Ascending aorta (tissue), 2 donors: ENCODE measurements at regions not wholly inside any gene's neighbourhood (a gene's known extent, or its start where the extent isn't known, plus 50 kb on each side); places are given as distances from the start of the nearest gene placed in this dataset.

Experiments used
- DNase-seq, 2 donors: peaks; one replicate each; pipeline ENCODE4 v3.0.0-alpha.2; 2019; ENCODE audit warnings: low spot score in 2 of 2
- H3K27ac ChIP-seq, 2 donors: fragments of 200-600 bp; sonication (generic); one replicate each; pipeline ENCODE4 v1.5.1; 2016 to 2017; ENCODE audit warnings: mild to moderate bottlenecking in 1 of 2
- H3K27me3 ChIP-seq: fragments of 200-600 bp; sonication (generic); one replicate; pipeline ENCODE4 v1.5.1; 2017
- H3K36me3 ChIP-seq, 2 donors: fragments of 200-600 bp; sonication (generic); one replicate each; pipeline ENCODE4 v1.5.1; 2016
- H3K4me1 ChIP-seq, 2 donors: fragments of 200-600 bp; sonication (generic); one replicate each; pipeline ENCODE4 v1.5.1; 2016 to 2017; ENCODE audit warnings: mild to moderate bottlenecking in 1 of 2
- H3K4me3 ChIP-seq, 2 donors: fragments of 200-600 bp; sonication (generic); one replicate each; pipeline ENCODE4 v1.5.1; 2016 to 2017; ENCODE audit warnings: mild to moderate bottlenecking in 1 of 2
- H3K9me3 ChIP-seq, 2 donors: fragments of 200-600 bp; sonication (generic); one replicate each; pipeline ENCODE4 v1.5.1; 2016
- intact Hi-C: fragments of 100-400 bp; cut with DNase I; formaldehyde crosslinking; loops from one replicate; pipeline ENCODE4 v1.15.1; 2023
- TF ChIP-seq, protein P1 (sequence below), 3 experiments: fragments of 200-600 bp in 2 of 3; fragments of 450-650 bp in 1 of 3; sonication (generic) in 2 of 3; IDR thresholded peaks; one replicate each; pipeline ENCODE4 v1.5.1; 2016 to 2019; ENCODE audit warnings: antibody characterized with exemption in 3 of 3, mild to moderate bottlenecking in 1 of 3, moderate library complexity in 1 of 3

DNA sequence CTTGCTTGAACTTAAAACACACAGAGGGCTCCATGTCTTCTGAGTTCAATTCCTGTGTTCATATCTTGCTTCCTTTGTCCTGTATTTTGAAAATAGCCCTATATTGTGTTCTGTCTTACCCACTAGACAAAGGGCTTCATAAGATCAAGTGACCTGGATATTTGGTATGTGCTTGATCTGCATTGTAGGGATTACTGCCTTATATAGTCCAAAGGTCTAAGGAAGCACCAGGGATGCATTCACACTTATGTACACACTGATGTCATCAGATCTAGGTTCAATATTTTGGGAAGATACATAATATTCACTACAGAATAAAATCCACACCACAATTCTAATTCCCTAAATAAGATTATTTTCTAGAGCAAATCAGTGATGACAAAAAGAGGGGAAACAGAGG, 278.0 kb upstream of the KYNU start:
- Histone ChIP-seq H3K36me3 (no peaks in the 10 kb centered on the region), H3K4me3 (no peak overlapping the region), H3K9me3 (no peaks in the 10 kb centered on the region), H3K27ac (no peak overlapping the region), H3K4me1 (no peaks in the 10 kb centered on the region), H3K27me3 (no peaks in the 10 kb centered on the region)
- TF ChIP-seq, protein P1, sequence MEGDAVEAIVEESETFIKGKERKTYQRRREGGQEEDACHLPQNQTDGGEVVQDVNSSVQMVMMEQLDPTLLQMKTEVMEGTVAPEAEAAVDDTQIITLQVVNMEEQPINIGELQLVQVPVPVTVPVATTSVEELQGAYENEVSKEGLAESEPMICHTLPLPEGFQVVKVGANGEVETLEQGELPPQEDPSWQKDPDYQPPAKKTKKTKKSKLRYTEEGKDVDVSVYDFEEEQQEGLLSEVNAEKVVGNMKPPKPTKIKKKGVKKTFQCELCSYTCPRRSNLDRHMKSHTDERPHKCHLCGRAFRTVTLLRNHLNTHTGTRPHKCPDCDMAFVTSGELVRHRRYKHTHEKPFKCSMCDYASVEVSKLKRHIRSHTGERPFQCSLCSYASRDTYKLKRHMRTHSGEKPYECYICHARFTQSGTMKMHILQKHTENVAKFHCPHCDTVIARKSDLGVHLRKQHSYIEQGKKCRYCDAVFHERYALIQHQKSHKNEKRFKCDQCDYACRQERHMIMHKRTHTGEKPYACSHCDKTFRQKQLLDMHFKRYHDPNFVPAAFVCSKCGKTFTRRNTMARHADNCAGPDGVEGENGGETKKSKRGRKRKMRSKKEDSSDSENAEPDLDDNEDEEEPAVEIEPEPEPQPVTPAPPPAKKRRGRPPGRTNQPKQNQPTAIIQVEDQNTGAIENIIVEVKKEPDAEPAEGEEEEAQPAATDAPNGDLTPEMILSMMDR (IDR thresholded peaks at IDR 0.05): no peak
- DNase-seq: no peak
- intact Hi-C loops: no loop called here

DNA sequence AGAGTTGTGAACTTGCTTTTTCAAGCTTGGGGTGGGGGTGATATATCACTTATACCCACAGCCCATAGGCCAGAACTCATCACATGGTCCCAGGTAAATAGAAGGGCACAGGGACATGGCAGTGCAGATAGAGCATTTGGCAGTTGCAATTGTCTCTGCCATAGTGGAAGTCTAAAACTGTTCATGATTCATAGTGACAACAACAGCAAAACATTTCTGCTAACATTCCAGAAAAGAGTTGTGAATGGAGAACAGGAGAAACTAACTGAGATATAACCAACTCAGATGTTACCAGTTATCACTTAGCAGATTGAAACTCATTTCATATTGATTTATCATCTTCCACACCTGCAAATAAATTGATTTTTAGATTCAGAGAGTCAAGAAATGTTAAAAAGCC, 278.6 kb upstream of the KYNU start:
- Histone ChIP-seq H3K36me3 (no peaks in the 10 kb centered on the region), H3K4me3 (no peak overlapping the region), H3K27ac (no peak overlapping the region), H3K9me3 (no peaks in the 10 kb centered on the region), H3K4me1 (no peaks in the 10 kb centered on the region), H3K27me3 (no peaks in the 10 kb centered on the region)
- intact Hi-C loops: no loop called here
- no peak for DNase-seq
- TF ChIP-seq, protein P1 (IDR thresholded peaks at IDR 0.05): no peak

DNA sequence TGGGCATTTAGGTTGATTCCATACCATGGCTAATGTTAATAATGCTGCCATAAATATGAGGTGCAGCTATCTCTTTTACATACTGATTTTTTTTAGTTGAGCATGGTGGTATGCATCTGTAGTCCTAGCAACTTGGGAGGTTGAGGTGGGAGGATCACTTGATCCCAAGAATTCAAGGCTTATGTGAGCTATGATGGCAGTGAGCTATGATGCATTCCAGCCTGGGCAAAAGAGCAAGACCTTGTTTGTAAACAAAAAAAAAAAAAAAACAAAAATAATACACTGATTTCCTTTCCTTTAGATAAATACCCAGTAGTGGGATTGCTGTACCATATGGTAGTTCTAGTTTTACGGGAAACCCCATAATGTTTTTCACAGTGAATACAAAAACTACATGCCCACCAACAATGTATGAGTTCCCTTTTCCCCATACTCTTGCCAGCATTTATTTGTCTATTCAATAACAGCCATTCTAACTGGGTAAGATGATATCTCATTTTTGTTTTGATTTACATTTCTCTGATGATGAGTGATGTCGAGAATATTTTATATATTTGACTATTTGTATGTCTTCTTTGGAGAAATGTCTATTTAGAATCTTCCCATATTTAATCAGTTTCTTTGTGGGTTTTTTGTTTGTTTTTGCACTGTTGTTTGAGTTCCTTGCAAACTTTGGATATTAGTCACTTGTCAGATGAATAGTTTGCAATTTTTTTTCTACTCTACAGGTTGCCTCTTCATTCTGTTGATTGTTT, 281.0 kb upstream of the KYNU start:
- intact Hi-C loops: no loop called here
- TF ChIP-seq, protein P1 (IDR thresholded peaks at IDR 0.05): no peak
- DNase-seq: no peak

DNA sequence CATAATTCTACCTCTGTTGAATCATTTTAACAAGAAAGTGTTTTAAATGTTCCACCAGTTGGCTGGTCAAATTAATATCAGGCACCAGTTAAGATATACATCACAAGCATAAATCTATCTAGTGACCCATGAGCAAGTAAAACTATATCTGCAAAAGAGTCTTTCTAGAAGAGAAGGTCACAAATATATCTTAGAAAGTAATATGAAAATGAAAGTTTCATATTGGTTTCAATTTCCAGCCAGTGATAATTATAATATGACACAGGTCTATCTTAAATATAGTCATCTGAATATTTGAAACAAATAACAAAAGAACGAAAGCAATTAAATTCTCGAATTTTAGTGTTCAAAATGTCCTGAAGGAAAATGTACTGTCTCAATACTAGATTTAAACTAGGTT, 282.5 kb upstream of the KYNU start:
- Histone ChIP-seq H3K27me3 (no peaks in the 10 kb centered on the region), H3K36me3 (no peaks in the 10 kb centered on the region), H3K9me3 (no peaks in the 10 kb centered on the region), H3K4me3 (no peak overlapping the region), H3K27ac (no peak overlapping the region), H3K4me1 (no peaks in the 10 kb centered on the region)
- TF ChIP-seq, protein P1 (IDR thresholded peaks at IDR 0.05): no peak
- intact Hi-C loops: no loop called here
- DNase-seq: no peak

More for the DNA sequence above, 281.0 kb upstream of the KYNU start:
- Histone ChIP-seq H3K9me3 (no peaks in the 10 kb centered on the region), H3K4me1 (no peaks in the 10 kb centered on the region), H3K27ac (no peak overlapping the region), H3K27me3 (no peaks in the 10 kb centered on the region), H3K4me3 (no peak overlapping the region), H3K36me3 (no peaks in the 10 kb centered on the region)

DNA sequence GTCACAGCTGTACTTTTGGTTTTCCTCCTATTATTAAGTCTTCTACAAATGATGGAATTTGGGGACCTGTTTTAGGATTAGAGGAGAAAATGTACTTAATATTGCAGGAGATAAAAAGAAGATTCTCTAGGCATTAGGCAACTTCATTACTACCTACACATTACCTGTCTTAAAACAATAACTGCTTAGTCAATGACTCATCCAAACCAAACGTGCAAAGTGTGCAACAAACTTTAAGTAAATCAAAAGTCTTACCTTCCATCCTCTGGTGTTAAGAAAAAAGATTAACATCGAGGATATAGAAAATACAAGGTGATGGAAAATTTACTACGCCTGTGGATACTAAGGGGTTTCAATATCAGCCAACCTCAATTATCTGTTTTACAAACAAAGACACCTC, 285.3 kb upstream of the KYNU start:
- Histone ChIP-seq H3K4me3 (no peak overlapping the region), H3K27me3 (no peaks in the 10 kb centered on the region), H3K36me3 (no peaks in the 10 kb centered on the region), H3K9me3 (no peaks in the 10 kb centered on the region), H3K4me1 (no peaks in the 10 kb centered on the region), H3K27ac (no peak overlapping the region)
- intact Hi-C loops: no loop called here
- DNase-seq: no peak
- TF ChIP-seq, protein P1 (IDR thresholded peaks at IDR 0.05): no peak

DNA sequence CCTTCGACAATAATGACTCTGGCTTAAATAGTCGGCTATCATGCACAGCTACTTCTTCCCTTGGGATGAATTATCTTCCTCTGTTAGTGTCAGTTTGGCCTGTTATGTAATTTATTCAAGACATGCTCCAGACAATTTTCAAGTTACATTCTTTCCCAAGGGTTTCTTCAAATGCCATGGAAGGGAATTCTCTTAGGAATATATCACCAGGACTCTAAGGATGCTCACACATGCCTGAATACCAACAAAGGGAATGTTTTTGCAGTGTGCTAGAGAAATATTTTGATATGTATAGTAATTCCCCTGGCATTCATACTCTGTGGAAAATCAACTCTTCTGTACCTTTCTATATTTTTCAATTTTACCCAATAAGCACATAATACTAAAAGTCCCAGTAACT, 286.0 kb upstream of the KYNU start:
- Histone ChIP-seq H3K27me3 (no peaks in the 10 kb centered on the region), H3K4me3 (no peak overlapping the region), H3K9me3 (no peaks in the 10 kb centered on the region), H3K4me1 (no peaks in the 10 kb centered on the region), H3K36me3 (no peaks in the 10 kb centered on the region), H3K27ac (no peak overlapping the region)
- TF ChIP-seq, protein P1 (IDR thresholded peaks at IDR 0.05): no peak
- DNase-seq: no peak
- intact Hi-C loops: no loop called here
